HepG2 (cell line): ENCODE measurements at regions not wholly inside any gene's neighbourhood (a gene's known extent, or its start where the extent isn't known, plus 50 kb on each side); places are given as distances from the start of the nearest gene placed in this dataset.

Experiments
- ATAC-seq: fragments of 200-7000 bp; cut with Tn5 transposase; 3 replicates; pipeline ENCODE4 v1.9.1; 2020; ENCODE audit warnings: mild to moderate bottlenecking, moderate library complexity
- BruUV-seq: library from RNA; stranded (reverse); fragments of 400-500 nt; replicated peaks from 2 replicates; lab custom pipeline; 2021; lab: Mats Ljungman, UMichigan
- CTCF ChIA-PET: fragments of 300-600 bp; formaldehyde crosslinking; extraction: SDS; loops from one replicate; lab custom pipeline; 2021; ENCODE audit warnings: low total read pairs, inconsistent platforms, low intra/inter-chr PET ratio; lab: Yijun Ruan, JAX
- POLR2A ChIA-PET: fragments of 350-600 bp; sonication (Branson Sonifier 250); formaldehyde crosslinking; loops from one replicate; lab custom pipeline; 2020; ENCODE audit warnings: antibody characterized with exemption, inconsistent platforms; lab: Yijun Ruan, JAX
- DNase-seq: peaks from one replicate; pipeline ENCODE4 v3.0.0-alpha.2; 2015; ENCODE audit warnings: low spot score
- FAIRE-seq: peaks from 3 replicates; lab custom pipeline; 2011; peaks lifted over from hg19 to GRCh38; lab: Jason Lieb, UNC
- H2AFZ ChIP-seq: one replicate; pipeline ENCODE4 v1.6.1; 2011; ENCODE audit warnings: low read length, inconsistent platforms
- H3K27ac ChIP-seq: fragments of 300-600 bp; 3 replicates; pipeline ENCODE4 v1.8.0; 2011; ENCODE audit warnings: mixed run types, mild to moderate bottlenecking, mixed read lengths, low read length, inconsistent platforms; ENCODE audit not compliant: insufficient read depth; ENCODE audit errors: extremely low read length
- H3K27me3 ChIP-seq, 2 experiments: fragments of 200-600 bp in 1 of 2; 2 replicates in 1 of 2; 3 replicates in 1 of 2; pipeline versions ENCODE4 v1.6.0 to v1.8.0; 2011; ENCODE audit warnings: low read length in 2 of 2, mild to moderate bottlenecking in 2 of 2, moderate library complexity in 2 of 2, inconsistent platforms in 1 of 2; ENCODE audit not compliant: insufficient read depth in 2 of 2, control insufficient read depth in 1 of 2
- H3K36me3 ChIP-seq, 2 experiments: fragments of 200-600 bp in 1 of 2; replicated peaks in 1 of 2; 2 replicates in 1 of 2; 3 replicates in 1 of 2; pipeline versions ENCODE4 v1.5.1 to v1.8.0; 2011; ENCODE audit warnings: low read length in 2 of 2, inconsistent platforms in 1 of 2; ENCODE audit not compliant: insufficient read depth in 2 of 2, control insufficient read depth in 1 of 2
- H3K4me1 ChIP-seq: 2 replicates; pipeline ENCODE4 v1.5.1; 2012; ENCODE audit warnings: low read length, inconsistent platforms; ENCODE audit not compliant: insufficient read depth
- H3K4me2 ChIP-seq: 2 replicates; pipeline ENCODE4 v1.6.0; 2011; ENCODE audit warnings: low read depth, low read length, inconsistent platforms
- H3K4me3 ChIP-seq, 3 experiments: fragments of 200-600 bp in 1 of 3; sonication (generic), shearing (Covaris generic) in 1 of 3; replicated peaks in 1 of 3; 2 replicates each; pipeline ENCODE4 v1.5.1; 2011 to 2016; ENCODE audit warnings: low read length in 3 of 3, inconsistent platforms in 2 of 3, low read depth in 2 of 3, mild to moderate bottlenecking in 2 of 3, control low read depth in 1 of 3, mixed read lengths in 1 of 3; ENCODE audit not compliant: insufficient read depth in 1 of 3
- H3K79me2 ChIP-seq: one replicate; pipeline ENCODE4 v1.6.1; 2011; ENCODE audit warnings: low read length, inconsistent platforms; ENCODE audit not compliant: insufficient read depth
- H3K9ac ChIP-seq: 2 replicates; pipeline ENCODE4 v1.6.0; 2011; ENCODE audit warnings: mild to moderate bottlenecking, low read depth, low read length, inconsistent platforms; ENCODE audit not compliant: insufficient read depth
- H3K9me3 ChIP-seq: 2 replicates; pipeline ENCODE4 v1.5.1; 2012; ENCODE audit warnings: mild to moderate bottlenecking, low read length
- H4K20me1 ChIP-seq: 2 replicates; pipeline ENCODE4 v1.6.0; 2011; ENCODE audit warnings: inconsistent platforms, mild to moderate bottlenecking, low read length, moderate library complexity; ENCODE audit not compliant: insufficient read depth
- AGO2 ChIP-seq: fragments of 200-400 bp; formaldehyde crosslinking; optimal IDR thresholded peaks from 2 replicates; pipeline ENCODE3; 2017; ENCODE audit warnings: mild to moderate bottlenecking, low read depth, low read length, moderate library complexity
- HIVEP1 ChIP-seq: sonication (generic); formaldehyde crosslinking; IDR thresholded peaks from 2 replicates; pipeline ENCODE4 v1.4.0; 2020; ENCODE audit warnings: mild to moderate bottlenecking, missing genetic modification reagents
- HNRNPL ChIP-seq: fragments of 200-400 bp; formaldehyde crosslinking; IDR thresholded peaks from 2 replicates; pipeline ENCODE4 v1.6.1; 2017; ENCODE audit warnings: mild to moderate bottlenecking, low read depth, low read length
- ZNF17 ChIP-seq: sonication (generic); formaldehyde crosslinking; IDR thresholded peaks from 2 replicates; pipeline ENCODE4 v1.5.0; 2020; ENCODE audit warnings: mild to moderate bottlenecking, missing genetic modification reagents
- WGBS: methylation state at CpG from one replicate; pipeline ENCODE4 v1.1.6; 2017; ENCODE audit warnings: low lambda C conversion rate; 5-methylcytosine and 5-hydroxymethylcytosine counted together
- in situ Hi-C: cut with HindIII; loops from 2 replicates; pipeline ENCODE4 v1.10.0; 2017; ENCODE audit warnings: low pct_unique_long_range_greater_than_20kb; ENCODE audit not compliant: extremely low pct_ligation_motif_present
- intact Hi-C: fragments of 100-400 bp; cut with micrococcal nuclease; formaldehyde crosslinking; loops from one replicate; pipeline ENCODE4 v1.10.0; 2022; ENCODE audit not compliant: unreplicated experiment
- TF ChIP-seq, protein P1 (sequence below): sonication (generic); formaldehyde crosslinking; conservative IDR thresholded peaks from 2 replicates; pipeline ENCODE4 v1.4.0; 2020; ENCODE audit warnings: mild to moderate bottlenecking, missing genetic modification reagents, moderate library complexity

DNA sequence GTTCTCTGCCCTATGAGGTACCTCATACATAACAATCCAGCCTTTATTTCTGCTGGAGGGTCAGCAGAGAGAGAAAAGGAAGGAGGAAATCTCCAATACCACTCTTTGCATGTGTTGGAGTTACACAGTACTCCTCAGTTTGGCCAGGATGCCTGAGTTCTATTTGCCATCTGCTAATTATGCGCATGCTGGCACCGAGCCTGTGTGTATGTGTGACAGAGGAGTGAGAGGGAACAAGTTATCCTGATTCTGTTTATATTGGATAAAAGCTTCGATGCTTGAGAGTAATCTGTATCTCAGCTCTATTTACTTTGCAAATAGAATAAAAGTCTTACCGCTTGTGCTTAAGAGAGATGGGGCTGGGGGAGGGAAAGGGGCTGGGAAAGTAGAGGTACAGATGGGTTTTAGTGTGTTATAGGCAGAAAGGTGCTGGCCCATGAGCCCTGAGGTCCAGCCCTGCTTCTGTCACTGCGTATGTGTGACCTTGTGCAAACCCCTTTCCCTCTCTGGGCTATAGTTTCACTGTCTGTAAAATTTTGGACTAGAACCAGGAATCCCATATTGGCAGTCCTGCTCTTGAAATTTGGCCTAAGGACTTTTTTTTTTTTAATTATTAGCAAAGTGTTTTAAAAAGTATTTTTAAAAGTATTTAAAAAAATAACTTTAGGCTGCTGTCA is 54.5 kb upstream of the PLXNA2 start:
- FAIRE-seq, result no peak
- no peak overlapping the region for H3K4me2 ChIP-seq
- no peak for DNase-seq
- H3K27ac ChIP-seq, result no peak overlapping the region
- 11% methylated on average over 5 of the region's 5 CpGs for WGBS
- H3K27me3 ChIP-seq, result peaks cover 0 to 2% of the 10 kb centered on the region in 2 experiments; a peak in 1 of 5 replicates
- no peak overlapping the region for H3K9ac ChIP-seq
- H3K79me2 ChIP-seq, result no peaks in the 10 kb centered on the region
- TF ChIP-seq, protein P1, sequence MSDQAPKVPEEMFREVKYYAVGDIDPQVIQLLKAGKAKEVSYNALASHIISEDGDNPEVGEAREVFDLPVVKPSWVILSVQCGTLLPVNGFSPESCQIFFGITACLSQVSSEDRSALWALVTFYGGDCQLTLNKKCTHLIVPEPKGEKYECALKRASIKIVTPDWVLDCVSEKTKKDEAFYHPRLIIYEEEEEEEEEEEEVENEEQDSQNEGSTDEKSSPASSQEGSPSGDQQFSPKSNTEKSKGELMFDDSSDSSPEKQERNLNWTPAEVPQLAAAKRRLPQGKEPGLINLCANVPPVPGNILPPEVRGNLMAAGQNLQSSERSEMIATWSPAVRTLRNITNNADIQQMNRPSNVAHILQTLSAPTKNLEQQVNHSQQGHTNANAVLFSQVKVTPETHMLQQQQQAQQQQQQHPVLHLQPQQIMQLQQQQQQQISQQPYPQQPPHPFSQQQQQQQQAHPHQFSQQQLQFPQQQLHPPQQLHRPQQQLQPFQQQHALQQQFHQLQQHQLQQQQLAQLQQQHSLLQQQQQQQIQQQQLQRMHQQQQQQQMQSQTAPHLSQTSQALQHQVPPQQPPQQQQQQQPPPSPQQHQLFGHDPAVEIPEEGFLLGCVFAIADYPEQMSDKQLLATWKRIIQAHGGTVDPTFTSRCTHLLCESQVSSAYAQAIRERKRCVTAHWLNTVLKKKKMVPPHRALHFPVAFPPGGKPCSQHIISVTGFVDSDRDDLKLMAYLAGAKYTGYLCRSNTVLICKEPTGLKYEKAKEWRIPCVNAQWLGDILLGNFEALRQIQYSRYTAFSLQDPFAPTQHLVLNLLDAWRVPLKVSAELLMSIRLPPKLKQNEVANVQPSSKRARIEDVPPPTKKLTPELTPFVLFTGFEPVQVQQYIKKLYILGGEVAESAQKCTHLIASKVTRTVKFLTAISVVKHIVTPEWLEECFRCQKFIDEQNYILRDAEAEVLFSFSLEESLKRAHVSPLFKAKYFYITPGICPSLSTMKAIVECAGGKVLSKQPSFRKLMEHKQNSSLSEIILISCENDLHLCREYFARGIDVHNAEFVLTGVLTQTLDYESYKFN (CRISPR knock-in tag), result no peak
- TF ChIP-seq AGO2 (no peak), HNRNPL (no peak), ZNF17 (CRISPR knock-in tag) (no peak), HIVEP1 (CRISPR knock-in tag) (no peak)
- no peak overlapping the region for H3K4me3 ChIP-seq
- no peaks in the 10 kb centered on the region for H4K20me1 ChIP-seq
- ATAC-seq, result no peak
- BruUV-seq, result no TSS peak
- no peaks in the 10 kb centered on the region for H3K4me1 ChIP-seq
- CTCF ChIA-PET, result no interaction called here
- intact Hi-C loops (no loop called here), in situ Hi-C loops (no loop called here)
- no peaks in the 10 kb centered on the region for H3K36me3 ChIP-seq
- POLR2A ChIA-PET, result no interaction called here
- no peak overlapping the region for H2AFZ ChIP-seq
- H3K9me3 ChIP-seq, result no peaks in the 10 kb centered on the region
